ENCODE measurements at regions not wholly inside any gene's neighbourhood (a gene's known extent, or its start where the extent isn't known, plus 50 kb on each side); places are given as distances from the start of the nearest gene placed in this dataset.
"Not testable (repeated sequence)": the region's sequence is repeated elsewhere in the genome, so short reads cannot be mapped to it uniquely, and the experiment has no call there.

GRCh38 chr12:75854681-75855309 lies 176.8 kb downstream of the PHLDA1 start:
- FAIRE-seq (no peak), DNase-seq (peak in 1 of 5 donors; percentile 31)
- Histone ChIP-seq H3K27ac (ENCODE audit: low read depth in 2 of 2, low read length in 2 of 2) (no peak overlapping the region), H3K9me3 (ENCODE audit: control insufficient read depth in 2 of 3, insufficient read depth in 1 of 3, low read length in 3 of 3) (no peaks in the 10 kb centered on the region), H3K4me1 (ENCODE audit: control insufficient read depth in 2 of 3, insufficient read depth in 2 of 3, low read depth in 1 of 3, low read length in 3 of 3) (no peaks in the 10 kb centered on the region), H3K27me3 (ENCODE audit: control insufficient read depth, insufficient read depth, low read length) (no peaks in the 10 kb centered on the region), H3K4me3 (ENCODE audit: low read length in 3 of 3) (no peak overlapping the region), H3K36me3 (ENCODE audit: control insufficient read depth in 2 of 3, insufficient read depth in 3 of 3, low read length in 3 of 3) (no peaks in the 10 kb centered on the region), H3K9ac (ENCODE audit: low read length in 3 of 3) (no peak overlapping the region)
- TF ChIP-seq, protein P1, sequence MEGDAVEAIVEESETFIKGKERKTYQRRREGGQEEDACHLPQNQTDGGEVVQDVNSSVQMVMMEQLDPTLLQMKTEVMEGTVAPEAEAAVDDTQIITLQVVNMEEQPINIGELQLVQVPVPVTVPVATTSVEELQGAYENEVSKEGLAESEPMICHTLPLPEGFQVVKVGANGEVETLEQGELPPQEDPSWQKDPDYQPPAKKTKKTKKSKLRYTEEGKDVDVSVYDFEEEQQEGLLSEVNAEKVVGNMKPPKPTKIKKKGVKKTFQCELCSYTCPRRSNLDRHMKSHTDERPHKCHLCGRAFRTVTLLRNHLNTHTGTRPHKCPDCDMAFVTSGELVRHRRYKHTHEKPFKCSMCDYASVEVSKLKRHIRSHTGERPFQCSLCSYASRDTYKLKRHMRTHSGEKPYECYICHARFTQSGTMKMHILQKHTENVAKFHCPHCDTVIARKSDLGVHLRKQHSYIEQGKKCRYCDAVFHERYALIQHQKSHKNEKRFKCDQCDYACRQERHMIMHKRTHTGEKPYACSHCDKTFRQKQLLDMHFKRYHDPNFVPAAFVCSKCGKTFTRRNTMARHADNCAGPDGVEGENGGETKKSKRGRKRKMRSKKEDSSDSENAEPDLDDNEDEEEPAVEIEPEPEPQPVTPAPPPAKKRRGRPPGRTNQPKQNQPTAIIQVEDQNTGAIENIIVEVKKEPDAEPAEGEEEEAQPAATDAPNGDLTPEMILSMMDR (IDR thresholded peaks at IDR 0.05; ENCODE audit: borderline replicate concordance, extremely low read depth, insufficient read depth), result no peak
- intact Hi-C loops (cut with DNase I), result no loop called here

- H3K4me1 ChIP-seq (ENCODE audit: control insufficient read depth in 2 of 3, insufficient read depth in 2 of 3, low read depth in 1 of 3, low read length in 3 of 3); H3K9me3 ChIP-seq (ENCODE audit: control insufficient read depth in 2 of 3, insufficient read depth in 1 of 3, low read length in 3 of 3); H3K27ac ChIP-seq (ENCODE audit: low read depth in 2 of 2, low read length in 2 of 2); H3K4me3 ChIP-seq (ENCODE audit: low read length in 3 of 3); H3K27me3 ChIP-seq (ENCODE audit: control insufficient read depth, insufficient read depth, low read length); H3K9ac ChIP-seq (ENCODE audit: low read length in 3 of 3); H3K36me3 ChIP-seq (ENCODE audit: control insufficient read depth in 2 of 3, insufficient read depth in 3 of 3, low read length in 3 of 3); FAIRE-seq; DNase-seq; intact Hi-C loops (cut with DNase I): not testable (repeated sequence)
These were observed 177.4 kb downstream of the PHLDA1 start for GRCh38 chr12:75854137-75854536.

- intact Hi-C loops (cut with DNase I), result no loop called here
- TF ChIP-seq, protein P1 (IDR thresholded peaks at IDR 0.05; ENCODE audit: borderline replicate concordance, extremely low read depth, insufficient read depth), result no peak
- Histone ChIP-seq H3K9me3 (ENCODE audit: control insufficient read depth in 2 of 3, insufficient read depth in 1 of 3, low read length in 3 of 3) (no peaks in the 10 kb centered on the region), H3K27ac (ENCODE audit: low read depth in 2 of 2, low read length in 2 of 2) (no peak overlapping the region), H3K4me1 (ENCODE audit: control insufficient read depth in 2 of 3, insufficient read depth in 2 of 3, low read depth in 1 of 3, low read length in 3 of 3) (peaks cover 0 to 4% (median 0%) of the 10 kb centered on the region in 3 donors), H3K36me3 (ENCODE audit: control insufficient read depth in 2 of 3, insufficient read depth in 3 of 3, low read length in 3 of 3) (no peaks in the 10 kb centered on the region), H3K4me3 (ENCODE audit: low read length in 3 of 3) (no peak overlapping the region), H3K27me3 (ENCODE audit: control insufficient read depth, insufficient read depth, low read length) (no peaks in the 10 kb centered on the region), H3K9ac (ENCODE audit: low read length in 3 of 3) (no peak overlapping the region)
- peak in 1 of 5 donors; percentile 34 for DNase-seq
- no peak for FAIRE-seq
These were observed 177.9 kb downstream of the PHLDA1 start for GRCh38 chr12:75853626-75854025.

DNA sequence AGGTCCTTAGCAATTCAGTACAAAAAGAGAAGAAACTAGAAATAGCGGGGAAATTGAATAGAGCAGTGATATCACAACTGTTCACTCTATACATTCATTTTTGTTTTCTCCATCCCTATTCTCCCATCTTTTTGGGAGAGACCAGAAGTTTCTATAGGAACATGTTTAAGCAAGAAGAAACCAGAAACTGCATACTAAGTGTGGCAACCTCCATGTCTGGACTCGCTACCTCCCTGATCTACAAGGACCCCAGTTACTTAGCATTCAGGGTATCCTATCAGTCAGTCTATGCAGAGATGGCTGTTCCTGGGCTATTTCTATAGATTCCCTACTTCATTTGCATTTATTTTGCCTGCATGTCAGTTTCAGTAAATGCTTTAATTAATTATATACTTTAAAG lies 178.6 kb downstream of the PHLDA1 start:
- Histone ChIP-seq H3K9me3 (ENCODE audit: control insufficient read depth in 2 of 3, insufficient read depth in 1 of 3, low read length in 3 of 3) (no peaks in the 10 kb centered on the region), H3K4me1 (ENCODE audit: control insufficient read depth in 2 of 3, insufficient read depth in 2 of 3, low read depth in 1 of 3, low read length in 3 of 3) (peaks cover 0 to 5% (median 0%) of the 10 kb centered on the region in 3 donors), H3K36me3 (ENCODE audit: control insufficient read depth in 2 of 3, insufficient read depth in 3 of 3, low read length in 3 of 3) (no peaks in the 10 kb centered on the region), H3K27ac (ENCODE audit: low read depth in 2 of 2, low read length in 2 of 2) (no peak overlapping the region), H3K4me3 (ENCODE audit: low read length in 3 of 3) (no peak overlapping the region), H3K9ac (ENCODE audit: low read length in 3 of 3) (no peak overlapping the region), H3K27me3 (ENCODE audit: control insufficient read depth, insufficient read depth, low read length) (no peaks in the 10 kb centered on the region)
- no peak for FAIRE-seq
- no peak for DNase-seq
- TF ChIP-seq, protein P1 (IDR thresholded peaks at IDR 0.05; ENCODE audit: borderline replicate concordance, extremely low read depth, insufficient read depth), result no peak
- intact Hi-C loops (cut with DNase I), result no loop called here

Data from kidney (tissue), 13 donors.